GM20000 (cell line): ENCODE measurements at regions not wholly inside any gene's neighbourhood (a gene's known extent, or its start where the extent isn't known, plus 50 kb on each side); places are given as distances from the start of the nearest gene placed in this dataset.

Experiments used
- DNase-seq: peaks from one replicate; pipeline ENCODE4 v3.0.0; 2012; ENCODE audit warnings: low spot score
- CTCF ChIP-seq: IDR thresholded peaks from 2 replicates; pipeline ENCODE4 v1.5.1; 2012; ENCODE audit warnings: mild to moderate bottlenecking, control low read depth; ENCODE audit errors: extremely low read depth, missing control alignments

- no peak for TF ChIP-seq CTCF
- DNase-seq: no peak
Measured at GRCh38 chr12:83477696-83478095, 791.0 kb downstream of the TMTC2 start.

GRCh38 chr12:83476695-83477690 lies 790.3 kb downstream of the TMTC2 start:
- DNase-seq: no peak
- no peak for TF ChIP-seq CTCF

GRCh38 chr12:83476006-83476405 lies 789.3 kb downstream of the TMTC2 start:
- no peak for TF ChIP-seq CTCF
- no peak for DNase-seq

GRCh38 chr12:83474369-83474768 lies 787.7 kb downstream of the TMTC2 start:
- TF ChIP-seq CTCF: no peak
- no peak for DNase-seq

GRCh38 chr12:83473408-83474095 lies 786.8 kb downstream of the TMTC2 start:
- DNase-seq: no peak
- no peak for TF ChIP-seq CTCF

- no peak for DNase-seq
- TF ChIP-seq CTCF: no peak
Measured at GRCh38 chr12:83472772-83473171, 786.1 kb downstream of the TMTC2 start.

GRCh38 chr12:83472350-83472749 lies 785.6 kb downstream of the TMTC2 start:
- no peak for TF ChIP-seq CTCF
- DNase-seq: no peak
